Smooth muscle cell (in vitro differentiated cells): ENCODE measurements at regions not wholly inside any gene's neighbourhood (a gene's known extent, or its start where the extent isn't known, plus 50 kb on each side); places are given as distances from the start of the nearest gene placed in this dataset.

Experiments used
- DNase-seq: peaks from one replicate; lab custom pipeline; 2025; ENCODE audit not compliant: unreplicated experiment; lab: John Stamatoyannopoulos, UW
- H2AFZ ChIP-seq: fragments of 200-600 bp; sonication (generic); 2 replicates; pipeline ENCODE4 v1.6.0; 2016; ENCODE audit warnings: antibody characterized with exemption, low read depth, mild to moderate bottlenecking
- H3F3A ChIP-seq: fragments of 200-600 bp; sonication (generic); 2 replicates; pipeline ENCODE4 v1.6.0; 2017; ENCODE audit warnings: antibody characterized with exemption, low read depth
- H3K27ac ChIP-seq: fragments of 200-600 bp; sonication (generic); 2 replicates; pipeline ENCODE4 v1.5.1; 2016; ENCODE audit warnings: low read depth, mild to moderate bottlenecking
- H3K27me3 ChIP-seq: fragments of 200-600 bp; sonication (generic); 2 replicates; pipeline ENCODE4 v1.6.1; 2016; ENCODE audit warnings: low read depth, mild to moderate bottlenecking
- H3K36me3 ChIP-seq: fragments of 200-600 bp; sonication (generic); 2 replicates; pipeline ENCODE4 v1.5.1; 2016; ENCODE audit warnings: low read depth
- H3K4me1 ChIP-seq: fragments of 200-600 bp; sonication (generic); 2 replicates; pipeline ENCODE4 v1.5.1; 2016; ENCODE audit warnings: low read depth
- H3K4me2 ChIP-seq: fragments of 200-600 bp; sonication (generic); 2 replicates; pipeline ENCODE4 v1.6.0; 2016; ENCODE audit warnings: mild to moderate bottlenecking
- H3K4me3 ChIP-seq: fragments of 200-600 bp; sonication (generic); 2 replicates; pipeline ENCODE4 v1.5.1; 2016; ENCODE audit warnings: mild to moderate bottlenecking
- H3K79me2 ChIP-seq: fragments of 200-600 bp; sonication (generic); 2 replicates; pipeline ENCODE4 v1.6.0; 2016; ENCODE audit warnings: low read depth, mild to moderate bottlenecking
- H3K9ac ChIP-seq: fragments of 200-600 bp; sonication (generic); 2 replicates; pipeline ENCODE4 v1.6.0; 2016; ENCODE audit warnings: low read depth
- H3K9me3 ChIP-seq: fragments of 200-600 bp; sonication (generic); replicated peaks from 2 replicates; pipeline ENCODE4 v1.5.1; 2016; ENCODE audit warnings: low read depth
- H4K20me1 ChIP-seq: fragments of 200-600 bp; sonication (generic); 2 replicates; pipeline ENCODE4 v1.6.0; 2016; ENCODE audit warnings: low read depth
- CTCF ChIP-seq: fragments of 200-600 bp; sonication (generic); IDR thresholded peaks from 2 replicates; pipeline ENCODE4 v1.5.1; 2017; ENCODE audit warnings: borderline replicate concordance, mild to moderate bottlenecking, antibody characterized with exemption; ENCODE audit not compliant: insufficient read depth, poor library complexity, severe bottlenecking
- WGBS: methylation state at CpG from one replicate; pipeline ENCODE4 v1.1.7; 2016; ENCODE audit warnings: low lambda C conversion rate; 5-methylcytosine and 5-hydroxymethylcytosine counted together

- no peaks in the 10 kb centered on the region for H3F3A ChIP-seq
- no peaks in the 10 kb centered on the region for H3K27me3 ChIP-seq
- TF ChIP-seq CTCF: no peak
- no peaks in the 10 kb centered on the region for H3K9me3 ChIP-seq
- H3K9ac ChIP-seq: no peak overlapping the region
- H3K36me3 ChIP-seq: no peaks in the 10 kb centered on the region
- H3K27ac ChIP-seq: no peak overlapping the region
- H4K20me1 ChIP-seq: no peaks in the 10 kb centered on the region
- no peak overlapping the region for H2AFZ ChIP-seq
- no peak overlapping the region for H3K4me2 ChIP-seq
- H3K4me1 ChIP-seq: no peaks in the 10 kb centered on the region
- WGBS: 88% methylated on average over 2 of the region's 2 CpGs
- no peak overlapping the region for H3K4me3 ChIP-seq
- no peak for DNase-seq
- H3K79me2 ChIP-seq: no peaks in the 10 kb centered on the region
These were observed 482.6 kb downstream of the PIK3C3 start for GRCh38 chr18:42437646-42438045.

GRCh38 chr18:42442656-42443055 lies 487.6 kb downstream of the PIK3C3 start:
- WGBS: 93% methylated on average over 3 of the region's 3 CpGs
- no peaks in the 10 kb centered on the region for H4K20me1 ChIP-seq
- no peaks in the 10 kb centered on the region for H3F3A ChIP-seq
- no peak for TF ChIP-seq CTCF
- H3K9ac ChIP-seq: no peak overlapping the region
- no peak overlapping the region for H3K27ac ChIP-seq
- H3K4me2 ChIP-seq: no peak overlapping the region
- no peaks in the 10 kb centered on the region for H3K36me3 ChIP-seq
- H3K9me3 ChIP-seq: peaks cover under 1% of the 10 kb centered on the region
- DNase-seq: no peak
- H3K79me2 ChIP-seq: no peaks in the 10 kb centered on the region
- no peaks in the 10 kb centered on the region for H3K27me3 ChIP-seq
- no peak overlapping the region for H3K4me3 ChIP-seq
- no peak overlapping the region for H2AFZ ChIP-seq
- no peaks in the 10 kb centered on the region for H3K4me1 ChIP-seq

- WGBS: 77% methylated on average over 1 of the region's 1 CpG
- Histone ChIP-seq H3K4me1 (no peaks in the 10 kb centered on the region), H3K36me3 (no peaks in the 10 kb centered on the region), H3K27me3 (no peaks in the 10 kb centered on the region), H2AFZ (peak overlapping the region; percentile 50), H3K4me2 (peak overlapping the region; percentile 11), H3F3A (no peaks in the 10 kb centered on the region), H3K27ac (no peak overlapping the region), H3K4me3 (no peak overlapping the region), H3K79me2 (no peaks in the 10 kb centered on the region), H4K20me1 (no peaks in the 10 kb centered on the region), H3K9ac (no peak overlapping the region), H3K9me3 (peaks cover 9% of the 10 kb centered on the region)
- TF ChIP-seq CTCF: no peak
- no peak for DNase-seq
These were observed 489.3 kb downstream of the PIK3C3 start for GRCh38 chr18:42444349-42444748.

- Histone ChIP-seq H4K20me1 (no peaks in the 10 kb centered on the region), H3K79me2 (no peaks in the 10 kb centered on the region), H3K4me2 (no peak overlapping the region), H3K9me3 (peaks cover 9% of the 10 kb centered on the region), H3K27me3 (no peaks in the 10 kb centered on the region), H3K36me3 (no peaks in the 10 kb centered on the region), H3K4me1 (no peaks in the 10 kb centered on the region), H3K4me3 (no peak overlapping the region), H3K9ac (no peak overlapping the region), H3F3A (no peaks in the 10 kb centered on the region), H2AFZ (no peak overlapping the region), H3K27ac (no peak overlapping the region)
- 89% methylated on average over 2 of the region's 2 CpGs for WGBS
- DNase-seq: no peak
- TF ChIP-seq CTCF: no peak
These were observed 490.3 kb downstream of the PIK3C3 start for GRCh38 chr18:42445359-42445758.
